GM12801 (cell line): ENCODE measurements at regions not wholly inside any gene's neighbourhood (a gene's known extent, or its start where the extent isn't known, plus 50 kb on each side); places are given as distances from the start of the nearest gene placed in this dataset.

Source experiments
- TF ChIP-seq, protein P1 (sequence below): IDR thresholded peaks from one replicate; pipeline ENCODE4 v1.5.1; 2011; ENCODE audit warnings: control low read depth; ENCODE audit not compliant: insufficient read length; ENCODE audit errors: extremely low read depth

DNA sequence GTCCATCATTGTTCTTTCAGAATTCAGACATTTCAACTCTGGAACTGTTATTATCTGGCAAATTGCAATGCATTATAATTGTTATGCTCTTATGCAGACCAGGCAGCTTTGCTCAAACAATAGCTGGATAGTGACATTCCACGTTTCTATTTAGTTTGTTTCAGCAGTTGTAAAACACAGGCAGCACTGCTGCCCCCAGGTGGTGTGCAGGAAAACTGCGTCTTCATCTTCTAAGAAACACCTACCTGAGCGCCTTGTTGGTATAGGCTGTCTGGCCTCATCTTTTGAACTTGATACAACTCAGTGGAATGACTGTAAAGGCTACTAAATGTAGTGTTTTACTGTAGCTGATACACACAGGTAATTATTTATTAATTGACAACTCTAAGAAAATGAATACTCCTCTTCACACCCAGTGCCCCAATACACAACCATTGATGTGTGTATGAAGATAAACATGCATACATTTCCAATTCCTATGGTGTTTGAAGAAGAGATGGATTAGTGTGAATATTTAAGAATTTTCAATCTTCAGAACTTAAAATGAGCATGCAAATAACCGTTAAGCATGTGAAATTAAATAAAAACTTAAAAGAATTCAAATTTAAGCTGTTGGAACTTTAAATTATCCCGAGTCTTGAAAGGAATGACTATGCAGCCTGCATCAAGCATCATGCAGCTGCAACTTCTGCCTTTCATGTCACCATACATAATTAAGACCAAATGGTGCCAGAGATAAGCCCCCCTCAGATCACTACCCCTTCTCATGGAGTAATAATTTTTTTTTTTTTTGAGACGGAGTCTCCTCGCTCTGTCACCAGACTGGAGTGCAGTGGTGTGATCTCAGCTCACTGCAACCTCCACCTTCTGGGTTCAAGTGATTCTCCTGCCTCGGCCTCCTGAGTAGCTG lies 85.6 kb downstream of the CD8B2 start:
- TF ChIP-seq, protein P1, sequence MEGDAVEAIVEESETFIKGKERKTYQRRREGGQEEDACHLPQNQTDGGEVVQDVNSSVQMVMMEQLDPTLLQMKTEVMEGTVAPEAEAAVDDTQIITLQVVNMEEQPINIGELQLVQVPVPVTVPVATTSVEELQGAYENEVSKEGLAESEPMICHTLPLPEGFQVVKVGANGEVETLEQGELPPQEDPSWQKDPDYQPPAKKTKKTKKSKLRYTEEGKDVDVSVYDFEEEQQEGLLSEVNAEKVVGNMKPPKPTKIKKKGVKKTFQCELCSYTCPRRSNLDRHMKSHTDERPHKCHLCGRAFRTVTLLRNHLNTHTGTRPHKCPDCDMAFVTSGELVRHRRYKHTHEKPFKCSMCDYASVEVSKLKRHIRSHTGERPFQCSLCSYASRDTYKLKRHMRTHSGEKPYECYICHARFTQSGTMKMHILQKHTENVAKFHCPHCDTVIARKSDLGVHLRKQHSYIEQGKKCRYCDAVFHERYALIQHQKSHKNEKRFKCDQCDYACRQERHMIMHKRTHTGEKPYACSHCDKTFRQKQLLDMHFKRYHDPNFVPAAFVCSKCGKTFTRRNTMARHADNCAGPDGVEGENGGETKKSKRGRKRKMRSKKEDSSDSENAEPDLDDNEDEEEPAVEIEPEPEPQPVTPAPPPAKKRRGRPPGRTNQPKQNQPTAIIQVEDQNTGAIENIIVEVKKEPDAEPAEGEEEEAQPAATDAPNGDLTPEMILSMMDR: no peak

DNA sequence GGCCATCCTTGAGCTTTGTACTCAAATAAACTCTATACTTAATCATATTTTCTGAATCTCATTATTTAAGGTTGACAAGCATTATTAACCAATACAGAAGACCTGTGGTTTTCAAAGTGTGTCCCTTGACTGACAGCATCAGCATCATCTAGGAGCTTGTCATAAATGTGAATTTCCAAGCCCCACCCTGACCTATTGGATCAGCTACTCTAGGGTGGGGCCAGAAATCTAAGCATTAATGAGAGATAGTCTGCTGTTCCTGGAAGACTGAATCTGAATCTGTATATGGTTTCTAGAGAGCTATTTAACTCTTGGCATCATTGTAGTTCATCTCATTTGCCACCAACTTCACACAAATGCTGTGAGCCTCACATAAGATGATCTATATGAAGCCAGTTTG lies 86.6 kb downstream of the CD8B2 start:
- TF ChIP-seq, protein P1: no peak

- TF ChIP-seq, protein P1: no peak
Measured at GRCh38 chr2:106575955-106576354, 88.8 kb downstream of the CD8B2 start.

DNA sequence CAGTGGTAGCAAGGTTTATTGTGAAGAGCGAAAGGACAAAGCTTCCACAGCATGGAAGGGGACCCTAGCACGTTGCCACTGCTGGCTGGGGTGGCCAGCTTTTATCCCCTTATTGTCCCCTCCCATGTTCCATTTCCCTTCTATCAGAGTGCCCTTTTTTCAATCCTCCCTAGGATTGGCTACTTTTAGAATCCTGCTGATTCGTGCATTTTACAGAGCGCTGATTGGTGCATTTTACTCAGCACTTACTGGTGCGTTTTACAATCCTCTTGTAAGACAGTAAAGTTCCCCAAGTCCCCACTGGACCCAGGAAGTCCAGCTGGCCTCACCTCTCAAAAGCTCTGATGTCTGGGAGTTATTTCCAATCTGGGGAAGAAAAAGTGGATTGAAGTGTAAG lies 90.1 kb downstream of the CD8B2 start:
- TF ChIP-seq, protein P1: no peak

DNA sequence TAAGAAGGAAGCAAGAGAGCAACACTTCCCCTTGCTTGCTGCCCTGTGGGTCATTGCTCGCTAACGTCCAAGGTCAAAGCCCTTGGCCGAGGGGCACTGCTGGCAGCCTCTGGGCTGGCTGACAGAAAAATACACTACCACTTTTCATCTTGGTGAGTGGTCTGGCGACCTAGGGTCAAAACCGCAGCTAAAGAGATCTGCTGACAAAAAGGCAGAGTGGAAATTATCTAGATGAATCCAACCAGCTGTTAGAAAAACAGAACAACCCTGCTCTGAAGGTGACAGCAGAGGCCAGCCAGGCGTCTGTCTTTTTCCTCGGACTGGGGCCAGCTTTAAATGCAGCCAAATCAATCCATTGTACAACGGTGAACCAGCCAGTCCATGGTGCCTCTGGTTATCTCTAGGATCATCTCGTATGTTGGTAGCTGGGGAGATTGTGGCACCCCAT lies 92.6 kb downstream of the CD8B2 start:
- TF ChIP-seq, protein P1: no peak

DNA sequence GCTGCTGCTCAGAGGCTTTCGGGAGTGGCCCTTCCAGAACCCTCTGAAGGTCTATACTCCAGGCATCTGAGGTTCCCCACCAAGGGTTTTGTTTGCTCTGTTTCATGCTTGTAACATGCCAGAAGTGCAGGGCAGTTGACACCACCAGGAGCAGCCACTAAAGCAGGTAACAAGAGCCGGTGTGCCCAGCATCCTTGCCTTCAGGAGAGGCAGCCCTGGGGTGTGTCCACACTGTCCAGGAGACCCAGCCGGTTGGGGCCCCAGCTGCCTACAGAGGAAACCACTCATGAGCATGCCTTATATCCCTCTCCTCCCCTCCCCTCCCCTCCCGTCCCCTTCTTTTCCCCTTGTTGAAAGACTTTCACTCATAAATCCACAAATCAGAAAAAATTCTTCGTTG lies 93.1 kb downstream of the CD8B2 start:
- TF ChIP-seq, protein P1: no peak

- TF ChIP-seq, protein P1: no peak
Measured at GRCh38 chr2:106581328-106581727, 94.2 kb downstream of the CD8B2 start.
